Neural progenitor cell (in vitro differentiated cells): ENCODE measurements at regions not wholly inside any gene's neighbourhood (a gene's known extent, or its start where the extent isn't known, plus 50 kb on each side); places are given as distances from the start of the nearest gene placed in this dataset.

Source experiments
- EZH2 ChIP-seq: fragments of 200-600 bp; sonication (generic); IDR thresholded peaks from 2 replicates; pipeline ENCODE4 v1.6.1; 2017; ENCODE audit warnings: antibody characterized with exemption, mild to moderate bottlenecking, moderate library complexity
- EZH2phosphoT487 ChIP-seq: fragments of 200-600 bp; sonication (generic); IDR thresholded peaks from 2 replicates; pipeline ENCODE4 v1.6.1; 2017; ENCODE audit warnings: antibody characterized with exemption
- TF ChIP-seq, protein P1 (sequence below): fragments of 200-600 bp; sonication (generic); IDR thresholded peaks from 2 replicates; pipeline ENCODE4 v1.5.1; 2017; ENCODE audit warnings: antibody characterized with exemption, mild to moderate bottlenecking

DNA sequence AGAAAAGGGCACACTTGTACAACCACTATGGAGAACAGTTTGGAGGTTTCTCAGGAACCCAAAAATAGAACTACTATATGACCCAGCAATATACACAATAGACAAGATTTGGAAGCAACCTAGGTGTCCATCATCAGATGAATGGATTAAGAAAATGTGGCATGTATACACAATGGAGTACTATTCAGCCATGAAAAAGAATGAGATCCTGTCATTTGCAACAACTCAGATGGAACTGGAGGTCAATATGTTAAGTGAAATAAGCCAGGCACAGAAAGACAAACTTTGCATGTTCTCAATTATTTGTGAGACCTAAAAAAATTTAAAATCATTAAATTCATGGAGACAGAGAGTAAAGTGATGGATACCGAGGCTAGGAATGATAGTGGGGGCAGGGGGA is 118.8 kb downstream of the ZNF467 start:
- TF ChIP-seq, protein P1, sequence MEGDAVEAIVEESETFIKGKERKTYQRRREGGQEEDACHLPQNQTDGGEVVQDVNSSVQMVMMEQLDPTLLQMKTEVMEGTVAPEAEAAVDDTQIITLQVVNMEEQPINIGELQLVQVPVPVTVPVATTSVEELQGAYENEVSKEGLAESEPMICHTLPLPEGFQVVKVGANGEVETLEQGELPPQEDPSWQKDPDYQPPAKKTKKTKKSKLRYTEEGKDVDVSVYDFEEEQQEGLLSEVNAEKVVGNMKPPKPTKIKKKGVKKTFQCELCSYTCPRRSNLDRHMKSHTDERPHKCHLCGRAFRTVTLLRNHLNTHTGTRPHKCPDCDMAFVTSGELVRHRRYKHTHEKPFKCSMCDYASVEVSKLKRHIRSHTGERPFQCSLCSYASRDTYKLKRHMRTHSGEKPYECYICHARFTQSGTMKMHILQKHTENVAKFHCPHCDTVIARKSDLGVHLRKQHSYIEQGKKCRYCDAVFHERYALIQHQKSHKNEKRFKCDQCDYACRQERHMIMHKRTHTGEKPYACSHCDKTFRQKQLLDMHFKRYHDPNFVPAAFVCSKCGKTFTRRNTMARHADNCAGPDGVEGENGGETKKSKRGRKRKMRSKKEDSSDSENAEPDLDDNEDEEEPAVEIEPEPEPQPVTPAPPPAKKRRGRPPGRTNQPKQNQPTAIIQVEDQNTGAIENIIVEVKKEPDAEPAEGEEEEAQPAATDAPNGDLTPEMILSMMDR, result no peak
- no peak for TF ChIP-seq EZH2
- TF ChIP-seq EZH2phosphoT487, result no peak
